Osteoblast (primary cell): ENCODE measurements at regions not wholly inside any gene's neighbourhood (a gene's known extent, or its start where the extent isn't known, plus 50 kb on each side); places are given as distances from the start of the nearest gene placed in this dataset.

Experiments used
- DNase-seq: peaks from one replicate; pipeline ENCODE4 v3.0.0; 2011; ENCODE audit warnings: low spot score, mixed read lengths; ENCODE audit not compliant: insufficient read length; ENCODE audit errors: missing footprints
- H2AFZ ChIP-seq: 2 replicates; pipeline ENCODE4 v1.6.0; 2011; ENCODE audit warnings: mild to moderate bottlenecking, low read length
- H3K27ac ChIP-seq: 2 replicates; pipeline ENCODE4 v1.5.1; 2011; ENCODE audit warnings: mild to moderate bottlenecking, low read depth, low read length, moderate library complexity
- H3K27me3 ChIP-seq: 2 replicates; pipeline ENCODE4 v1.6.0; 2012; ENCODE audit warnings: mild to moderate bottlenecking, control low read depth, inconsistent platforms, low read length, moderate library complexity; ENCODE audit not compliant: insufficient read depth
- H3K36me3 ChIP-seq: 2 replicates; pipeline ENCODE4 v1.5.1; 2011; ENCODE audit warnings: mild to moderate bottlenecking, low read length, control low read depth, moderate library complexity; ENCODE audit not compliant: insufficient read depth
- H3K4me1 ChIP-seq: 2 replicates; pipeline ENCODE4 v1.5.1; 2011; ENCODE audit warnings: mild to moderate bottlenecking, low read length, control low read depth, moderate library complexity; ENCODE audit not compliant: insufficient read depth
- H3K4me2 ChIP-seq: 2 replicates; pipeline ENCODE4 v1.6.0; 2011; ENCODE audit warnings: mild to moderate bottlenecking, low read length; ENCODE audit not compliant: insufficient read depth
- H3K4me3 ChIP-seq: fragments of 200-600 bp; sonication (generic); 3 replicates; pipeline ENCODE4 v1.5.1; 2012; ENCODE audit warnings: mild to moderate bottlenecking, low read length, inconsistent platforms; ENCODE audit not compliant: insufficient read depth
- H3K79me2 ChIP-seq: 2 replicates; pipeline ENCODE4 v1.6.0; 2012; ENCODE audit warnings: mild to moderate bottlenecking, low read length, control low read depth, inconsistent platforms; ENCODE audit not compliant: insufficient read depth
- H3K9me3 ChIP-seq: 2 replicates; pipeline ENCODE4 v1.5.1; 2011; ENCODE audit warnings: low read depth, low read length, control low read depth
- H4K20me1 ChIP-seq: 2 replicates; pipeline ENCODE4 v1.6.0; 2012; ENCODE audit warnings: mild to moderate bottlenecking, low read length, control low read depth; ENCODE audit not compliant: insufficient read depth
- TF ChIP-seq, protein P1 (sequence below): IDR thresholded peaks from 2 replicates; pipeline ENCODE4 v1.5.1; 2011; ENCODE audit warnings: mild to moderate bottlenecking, low read depth, low read length, moderate library complexity; ENCODE audit errors: extremely low read depth

DNA sequence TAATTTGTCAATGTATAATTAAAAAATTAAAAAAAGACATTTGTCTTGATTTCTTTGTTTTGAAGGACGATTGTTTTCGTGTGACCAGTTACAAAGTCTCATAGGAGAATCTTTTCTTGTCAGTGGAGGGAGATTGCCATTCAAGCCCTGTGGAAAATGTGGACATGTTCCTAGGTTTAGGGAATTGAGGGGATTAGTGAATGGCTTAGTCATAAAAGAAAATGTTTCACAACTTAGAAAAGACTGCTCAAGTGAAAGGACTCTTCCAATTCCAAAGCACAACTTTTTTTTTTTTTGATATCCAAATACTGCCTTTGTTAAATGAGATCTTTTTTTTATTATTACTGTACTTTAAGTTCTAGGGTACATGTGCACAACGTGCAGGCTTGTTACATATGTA is 140.7 kb upstream of the HABP2 start:
- H2AFZ ChIP-seq = no peak overlapping the region
- no peaks in the 10 kb centered on the region for H3K36me3 ChIP-seq
- TF ChIP-seq, protein P1, sequence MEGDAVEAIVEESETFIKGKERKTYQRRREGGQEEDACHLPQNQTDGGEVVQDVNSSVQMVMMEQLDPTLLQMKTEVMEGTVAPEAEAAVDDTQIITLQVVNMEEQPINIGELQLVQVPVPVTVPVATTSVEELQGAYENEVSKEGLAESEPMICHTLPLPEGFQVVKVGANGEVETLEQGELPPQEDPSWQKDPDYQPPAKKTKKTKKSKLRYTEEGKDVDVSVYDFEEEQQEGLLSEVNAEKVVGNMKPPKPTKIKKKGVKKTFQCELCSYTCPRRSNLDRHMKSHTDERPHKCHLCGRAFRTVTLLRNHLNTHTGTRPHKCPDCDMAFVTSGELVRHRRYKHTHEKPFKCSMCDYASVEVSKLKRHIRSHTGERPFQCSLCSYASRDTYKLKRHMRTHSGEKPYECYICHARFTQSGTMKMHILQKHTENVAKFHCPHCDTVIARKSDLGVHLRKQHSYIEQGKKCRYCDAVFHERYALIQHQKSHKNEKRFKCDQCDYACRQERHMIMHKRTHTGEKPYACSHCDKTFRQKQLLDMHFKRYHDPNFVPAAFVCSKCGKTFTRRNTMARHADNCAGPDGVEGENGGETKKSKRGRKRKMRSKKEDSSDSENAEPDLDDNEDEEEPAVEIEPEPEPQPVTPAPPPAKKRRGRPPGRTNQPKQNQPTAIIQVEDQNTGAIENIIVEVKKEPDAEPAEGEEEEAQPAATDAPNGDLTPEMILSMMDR = no peak
- H3K27ac ChIP-seq = no peak overlapping the region
- H3K4me1 ChIP-seq = no peaks in the 10 kb centered on the region
- DNase-seq = no peak
- no peak overlapping the region for H3K4me3 ChIP-seq
- H3K9me3 ChIP-seq = no peaks in the 10 kb centered on the region
- no peak overlapping the region for H3K4me2 ChIP-seq
- H4K20me1 ChIP-seq = no peaks in the 10 kb centered on the region
- H3K27me3 ChIP-seq = peaks cover 4% of the 10 kb centered on the region
- no peaks in the 10 kb centered on the region for H3K79me2 ChIP-seq

DNA sequence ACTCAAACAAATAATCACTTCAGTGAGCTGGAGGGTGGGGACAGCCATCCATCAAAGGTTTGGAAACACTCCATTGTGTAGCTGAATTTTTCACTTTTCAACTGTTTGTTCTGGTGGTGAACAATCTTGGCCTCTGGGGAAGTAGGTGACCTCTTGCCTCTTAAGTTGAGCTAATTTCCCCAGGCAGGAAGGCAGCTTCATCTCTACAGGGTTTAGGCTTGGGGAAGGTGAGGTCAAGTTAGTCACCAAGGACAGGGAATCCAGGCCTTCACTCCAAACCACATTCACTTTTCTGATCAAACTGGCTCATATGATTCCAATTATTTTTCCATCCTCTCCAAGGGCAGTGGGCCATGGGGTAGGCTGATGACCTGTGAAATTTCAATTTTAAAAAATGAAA is 138.3 kb upstream of the HABP2 start:
- TF ChIP-seq, protein P1 = no peak
- Histone ChIP-seq H3K27ac (no peak overlapping the region), H3K27me3 (peaks cover 4% of the 10 kb centered on the region), H3K36me3 (no peaks in the 10 kb centered on the region), H3K4me3 (no peak overlapping the region), H3K4me1 (no peaks in the 10 kb centered on the region), H3K79me2 (no peaks in the 10 kb centered on the region), H2AFZ (no peak overlapping the region), H3K4me2 (no peak overlapping the region), H3K9me3 (no peaks in the 10 kb centered on the region), H4K20me1 (no peaks in the 10 kb centered on the region)
- no peak for DNase-seq

DNA sequence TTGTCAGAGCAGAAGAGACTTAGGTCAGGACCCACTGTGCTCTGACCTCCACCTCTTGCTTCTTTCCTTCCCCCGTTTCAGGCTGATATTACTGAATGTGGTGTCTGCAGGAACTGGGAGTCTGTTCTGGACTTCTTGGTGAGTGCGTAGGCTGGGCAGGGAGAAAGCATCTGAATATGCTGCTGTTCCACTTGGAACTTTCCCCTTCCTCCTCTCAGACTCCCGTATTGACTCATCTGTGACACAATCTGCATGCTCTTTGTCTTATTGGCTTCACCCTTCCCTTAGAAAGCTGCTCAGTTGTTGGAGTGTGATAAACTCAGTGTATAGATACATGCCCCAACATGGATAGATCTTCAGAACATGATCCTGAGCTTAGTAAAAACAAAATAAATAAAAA is 137.6 kb upstream of the HABP2 start:
- H3K79me2 ChIP-seq = no peaks in the 10 kb centered on the region
- H3K4me1 ChIP-seq = no peaks in the 10 kb centered on the region
- no peak overlapping the region for H3K4me3 ChIP-seq
- TF ChIP-seq, protein P1 = no peak
- no peak overlapping the region for H3K4me2 ChIP-seq
- H3K27ac ChIP-seq = no peak overlapping the region
- no peaks in the 10 kb centered on the region for H3K9me3 ChIP-seq
- H2AFZ ChIP-seq = no peak overlapping the region
- peaks cover 4% of the 10 kb centered on the region for H3K27me3 ChIP-seq
- no peaks in the 10 kb centered on the region for H4K20me1 ChIP-seq
- DNase-seq = no peak
- no peaks in the 10 kb centered on the region for H3K36me3 ChIP-seq

DNA sequence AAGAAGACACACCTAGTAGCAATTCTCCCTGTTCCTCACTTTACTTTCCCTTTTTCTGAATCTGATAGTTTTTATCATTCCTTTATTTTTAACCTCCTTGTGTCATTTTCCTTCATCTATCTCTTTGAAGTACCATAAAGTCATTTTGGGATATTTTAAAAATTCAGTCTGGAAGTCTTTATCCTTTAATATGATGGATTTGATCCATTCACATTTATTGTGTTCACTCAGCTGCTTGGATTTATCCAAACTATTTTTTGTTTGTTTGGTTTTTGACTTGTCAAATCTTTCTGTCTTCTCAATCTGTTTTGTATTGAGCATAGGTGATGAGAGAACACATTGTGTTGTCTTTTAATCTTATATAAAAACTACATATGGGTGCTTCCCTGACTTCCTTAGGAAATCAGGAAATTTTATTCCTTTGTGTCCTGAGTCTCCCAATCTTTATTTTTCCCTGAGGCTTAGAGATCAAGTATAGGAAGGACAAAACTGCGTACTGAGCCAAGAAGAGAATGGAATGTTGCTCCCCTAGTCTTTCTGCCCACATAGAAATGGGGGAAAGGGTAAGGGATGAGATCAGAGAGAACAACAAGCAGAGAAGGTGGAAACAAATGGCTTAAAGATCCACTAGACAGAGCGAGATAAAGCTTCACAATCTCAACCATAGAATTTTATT is 132.7 kb upstream of the HABP2 start:
- Histone ChIP-seq H3K4me3 (no peak overlapping the region), H3K4me1 (no peaks in the 10 kb centered on the region), H3K36me3 (no peaks in the 10 kb centered on the region), H3K27ac (no peak overlapping the region), H2AFZ (no peak overlapping the region), H4K20me1 (no peaks in the 10 kb centered on the region), H3K4me2 (no peak overlapping the region), H3K9me3 (no peaks in the 10 kb centered on the region), H3K27me3 (peaks cover 10% of the 10 kb centered on the region), H3K79me2 (no peaks in the 10 kb centered on the region)
- TF ChIP-seq, protein P1 = no peak
- DNase-seq = no peak
